ENCODE measurements at regions not wholly inside any gene's neighbourhood (a gene's known extent, or its start where the extent isn't known, plus 50 kb on each side); places are given as distances from the start of the nearest gene placed in this dataset.
"Not testable (repeated sequence)": the region's sequence is repeated elsewhere in the genome, so short reads cannot be mapped to it uniquely, and the experiment has no call there.

GRCh38 chr6:11961923-11962322, 50.2 kb upstream of the HIVEP1 start:
- DNase-seq, result no peak

- no peak for DNase-seq
Measured at GRCh38 chr6:11960909-11961779, 51.0 kb upstream of the HIVEP1 start.

GRCh38 chr6:11956781-11957180, 55.3 kb upstream of the HIVEP1 start:
- no peak for DNase-seq

- DNase-seq, result no peak
Measured at GRCh38 chr6:11953641-11954040, 58.5 kb upstream of the HIVEP1 start.

GRCh38 chr6:11952316-11952715, 59.8 kb upstream of the HIVEP1 start:
- no peak for DNase-seq

GRCh38 chr6:11951868-11952267, 60.2 kb upstream of the HIVEP1 start:
- DNase-seq, result no peak

GRCh38 chr6:11950109-11950508, 62.0 kb upstream of the HIVEP1 start:
- no peak for DNase-seq

- no peak for DNase-seq
Measured at GRCh38 chr6:11947575-11947974, 64.5 kb upstream of the HIVEP1 start.

GRCh38 chr6:11947063-11947462, 65.0 kb upstream of the HIVEP1 start:
- DNase-seq, result no peak

- no peak for DNase-seq
Measured at GRCh38 chr6:11944111-11944510, 68.0 kb upstream of the HIVEP1 start.

- DNase-seq, result no peak
Measured at GRCh38 chr6:11943060-11943459, 69.1 kb upstream of the HIVEP1 start.

- no peak for DNase-seq
Measured at GRCh38 chr6:11942185-11942864, 69.8 kb upstream of the HIVEP1 start.

GRCh38 chr6:11940532-11941166, 71.5 kb upstream of the HIVEP1 start:
- DNase-seq, result not testable (repeated sequence)

- no peak for DNase-seq
Measured at GRCh38 chr6:11938285-11938890, 73.7 kb upstream of the HIVEP1 start.

GRCh38 chr6:11934638-11935037, 77.5 kb upstream of the HIVEP1 start:
- DNase-seq, result no peak

GRCh38 chr6:11932892-11933291, 79.2 kb upstream of the HIVEP1 start:
- DNase-seq, result not testable (repeated sequence)

GRCh38 chr6:11931296-11932035, 80.6 kb upstream of the HIVEP1 start:
- no peak for DNase-seq

- DNase-seq, result not testable (repeated sequence)
Measured at GRCh38 chr6:11930834-11931233, 81.3 kb upstream of the HIVEP1 start.

- DNase-seq, result no peak
Measured at GRCh38 chr6:11930240-11930639, 81.9 kb upstream of the HIVEP1 start.

- DNase-seq, result no peak
Measured at GRCh38 chr6:11929241-11929835, 82.8 kb upstream of the HIVEP1 start.

- DNase-seq, result no peak
Measured at GRCh38 chr6:11926594-11927407, 85.3 kb upstream of the HIVEP1 start.

Measured in NCI-H345 (cell line).